ENCODE measurements at regions not wholly inside any gene's neighbourhood (a gene's known extent, or its start where the extent isn't known, plus 50 kb on each side); places are given as distances from the start of the nearest gene placed in this dataset.
"Not testable (repeated sequence)": the region's sequence is repeated elsewhere in the genome, so short reads cannot be mapped to it uniquely, and the experiment has no call there.

- peak; percentile 24 for DNase-seq (ENCODE audit: low spot score)
These were observed 291.2 kb downstream of the HGF start for GRCh38 chr7:81478664-81479063.

- not testable (repeated sequence) for DNase-seq (ENCODE audit: low spot score)
These were observed 291.6 kb downstream of the HGF start for GRCh38 chr7:81478201-81478600.

GRCh38 chr7:81473236-81473635 is 296.6 kb downstream of the HGF start:
- no peak for DNase-seq (ENCODE audit: low spot score)

- DNase-seq (ENCODE audit: low spot score) = no peak
These were observed 299.0 kb downstream of the HGF start for GRCh38 chr7:81470724-81471379.

- peak; percentile 86 for DNase-seq (ENCODE audit: low spot score)
These were observed 299.8 kb downstream of the HGF start for GRCh38 chr7:81469869-81470723.

- no peak for DNase-seq (ENCODE audit: low spot score)
These were observed 300.5 kb downstream of the HGF start for GRCh38 chr7:81469153-81469868.

- DNase-seq (ENCODE audit: low spot score) = no peak
These were observed 301.3 kb downstream of the HGF start for GRCh38 chr7:81468526-81468925.

GRCh38 chr7:81467964-81468363 is 301.9 kb downstream of the HGF start:
- DNase-seq (ENCODE audit: low spot score) = no peak

- no peak for DNase-seq (ENCODE audit: low spot score)
These were observed 307.2 kb downstream of the HGF start for GRCh38 chr7:81462672-81463071.

GRCh38 chr7:81460250-81461045 is 309.4 kb downstream of the HGF start:
- DNase-seq (ENCODE audit: low spot score) = no peak

- DNase-seq (ENCODE audit: low spot score) = no peak
These were observed 310.4 kb downstream of the HGF start for GRCh38 chr7:81459485-81459884.

GRCh38 chr7:81457852-81458522 is 311.9 kb downstream of the HGF start:
- DNase-seq (ENCODE audit: low spot score) = peak; percentile 51

- not testable (repeated sequence) for DNase-seq (ENCODE audit: low spot score)
These were observed 316.1 kb downstream of the HGF start for GRCh38 chr7:81453770-81454169.

- no peak for DNase-seq (ENCODE audit: low spot score)
These were observed 320.7 kb downstream of the HGF start for GRCh38 chr7:81449105-81449504.

- peak; percentile 47 for DNase-seq (ENCODE audit: low spot score)
These were observed 322.4 kb downstream of the HGF start for GRCh38 chr7:81447351-81447952.

GRCh38 chr7:81446212-81446611 is 323.6 kb downstream of the HGF start:
- DNase-seq (ENCODE audit: low spot score) = no peak

GRCh38 chr7:81445462-81445861 is 324.4 kb downstream of the HGF start:
- DNase-seq (ENCODE audit: low spot score) = no peak

- DNase-seq (ENCODE audit: low spot score) = no peak
These were observed 328.1 kb downstream of the HGF start for GRCh38 chr7:81441750-81442149.

GRCh38 chr7:81439591-81439990 is 330.3 kb downstream of the HGF start:
- DNase-seq (ENCODE audit: low spot score) = no peak

- DNase-seq (ENCODE audit: low spot score) = not testable (repeated sequence)
These were observed 332.7 kb downstream of the HGF start for GRCh38 chr7:81437160-81437559.

Data from LoVo (cell line).